HG02885 (cell line): ENCODE measurements at regions not wholly inside any gene's neighbourhood (a gene's known extent, or its start where the extent isn't known, plus 50 kb on each side); places are given as distances from the start of the nearest gene placed in this dataset.

Source experiments
- ATAC-seq: cut with Tn5 transposase; IDR thresholded peaks from one replicate; pipeline ENCODE4 v1.9.1; 2021; ENCODE audit warnings: mild to moderate bottlenecking; ENCODE audit not compliant: unreplicated experiment, poor library complexity

GRCh38 chr5:2913281-2913680 lies 161.8 kb upstream of the IRX2 start:
- ATAC-seq: no peak

- no peak for ATAC-seq
These were observed 161.3 kb upstream of the IRX2 start for GRCh38 chr5:2912741-2913140.

GRCh38 chr5:2910401-2911175 lies 159.1 kb upstream of the IRX2 start:
- ATAC-seq: no peak

- ATAC-seq: no peak
These were observed 157.6 kb upstream of the IRX2 start for GRCh38 chr5:2909035-2909434.

- ATAC-seq: no peak
These were observed 156.6 kb upstream of the IRX2 start for GRCh38 chr5:2908086-2908485.

- ATAC-seq: no peak
These were observed 155.0 kb upstream of the IRX2 start for GRCh38 chr5:2906302-2907090.

GRCh38 chr5:2905741-2906140 lies 154.3 kb upstream of the IRX2 start:
- ATAC-seq: no peak

DNA sequence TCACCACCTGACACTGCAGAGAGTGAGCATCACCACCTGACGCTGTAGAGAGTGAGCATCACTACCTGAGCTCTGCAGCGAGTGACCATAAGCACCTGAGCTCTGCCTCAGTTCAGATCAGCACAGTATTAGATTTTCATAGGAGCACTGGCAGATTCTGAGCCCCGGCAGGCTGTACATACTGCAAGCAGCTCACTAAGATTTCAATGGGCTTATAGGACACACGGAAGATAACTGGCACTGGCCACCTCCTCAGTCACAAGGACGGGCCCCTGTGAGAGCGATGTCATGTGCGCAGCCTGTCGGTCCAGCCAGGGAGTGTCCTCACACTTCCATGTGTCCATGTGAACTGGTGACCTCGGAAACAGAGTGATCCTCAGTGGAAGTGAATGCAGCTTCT lies 153.5 kb upstream of the IRX2 start:
- no peak for ATAC-seq

- no peak for ATAC-seq
These were observed 152.9 kb upstream of the IRX2 start for GRCh38 chr5:2904399-2904798.

DNA sequence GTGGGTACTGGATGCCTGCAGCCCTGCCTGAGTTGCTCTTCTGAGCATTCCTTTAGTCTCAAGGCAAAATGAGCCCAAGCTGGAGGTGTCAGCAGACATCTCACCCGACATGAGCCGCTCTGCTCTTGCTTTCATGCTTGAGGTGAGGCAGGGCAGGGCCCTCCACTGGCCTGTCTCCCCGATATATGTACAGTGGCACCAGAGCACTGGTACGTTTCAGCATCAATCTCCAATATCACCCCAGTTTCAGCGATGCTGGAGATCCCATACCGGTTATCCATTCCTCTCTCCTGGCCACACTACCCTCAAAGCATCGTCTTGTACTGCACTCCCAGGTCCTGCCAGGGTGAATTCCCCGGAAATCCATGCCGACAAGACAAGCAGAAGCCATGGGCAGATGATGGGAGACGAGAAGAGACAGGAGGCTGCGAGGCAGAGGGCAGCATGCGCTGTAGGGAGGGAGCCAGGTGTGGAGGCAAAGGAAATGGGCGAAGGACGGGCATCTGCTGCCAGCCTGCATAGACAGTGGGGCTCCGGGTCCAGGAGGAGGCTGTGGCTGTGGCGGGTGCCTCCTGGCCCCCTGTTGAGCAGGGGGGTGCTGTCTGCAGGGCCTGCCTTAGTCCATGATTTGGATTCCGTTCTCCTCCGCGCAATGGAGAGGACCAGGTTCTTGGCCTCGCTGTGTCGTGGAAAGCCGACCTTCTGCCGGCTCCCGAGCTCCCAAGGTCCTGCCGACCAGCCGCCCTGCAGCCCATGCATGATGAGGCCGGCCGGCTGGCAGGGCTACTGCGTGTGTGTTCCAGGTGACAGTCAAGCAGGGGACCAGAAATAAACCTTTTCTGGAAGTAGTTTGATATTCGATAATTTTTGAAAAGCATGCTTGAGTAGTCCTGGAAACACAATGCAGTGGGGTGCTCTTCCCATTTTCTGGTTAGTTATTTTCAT lies 152.2 kb upstream of the IRX2 start:
- ATAC-seq: no peak

DNA sequence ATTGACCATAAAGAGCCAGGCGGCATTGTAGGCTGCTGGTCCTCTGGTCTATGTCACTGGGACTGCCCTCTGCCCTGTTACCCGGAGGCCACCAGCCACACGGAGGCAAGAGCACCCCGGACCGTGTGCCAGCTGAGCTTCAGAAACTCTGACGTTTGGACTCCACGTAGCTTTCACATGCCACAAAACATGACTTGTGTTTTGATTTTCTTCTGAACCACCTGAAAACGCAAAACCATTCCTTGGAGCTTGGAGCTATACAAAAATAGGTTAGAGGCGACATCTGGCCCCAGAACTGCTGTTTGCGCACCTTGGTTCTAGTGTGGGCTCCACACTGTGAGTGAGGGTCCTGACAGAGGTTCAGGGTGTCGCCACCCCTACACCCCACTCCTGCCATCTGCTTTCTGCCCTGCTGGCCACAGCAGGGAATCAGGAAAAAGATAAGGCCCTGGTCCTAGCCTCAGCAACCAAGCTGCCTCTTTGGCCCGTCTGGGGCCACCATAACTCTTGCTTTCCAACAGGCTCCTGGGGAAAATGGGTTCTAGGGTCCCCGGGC lies 151.3 kb upstream of the IRX2 start:
- no peak for ATAC-seq

DNA sequence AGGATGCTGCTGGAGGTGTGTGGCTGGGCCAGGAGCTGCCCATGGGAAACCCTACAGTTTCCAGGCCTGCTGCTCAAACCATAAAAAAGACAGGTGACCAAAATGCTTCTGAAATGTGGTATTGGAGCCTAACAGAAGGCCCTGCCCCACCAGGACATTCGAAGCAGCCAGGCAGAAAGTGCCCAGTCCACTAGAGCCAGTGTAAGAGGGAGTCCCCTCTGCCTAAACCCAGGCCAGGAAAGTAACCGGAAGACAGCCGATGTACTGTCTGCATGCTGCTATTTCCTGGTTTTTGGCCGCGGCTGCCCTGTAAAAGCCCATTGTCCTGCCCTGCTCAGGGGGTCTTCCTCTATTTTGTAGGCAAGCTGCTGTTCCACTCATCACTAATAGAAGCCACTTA lies 150.7 kb upstream of the IRX2 start:
- no peak for ATAC-seq

- ATAC-seq: no peak
These were observed 150.0 kb upstream of the IRX2 start for GRCh38 chr5:2901511-2901910.

- no peak for ATAC-seq
These were observed 149.6 kb upstream of the IRX2 start for GRCh38 chr5:2901096-2901495.

DNA sequence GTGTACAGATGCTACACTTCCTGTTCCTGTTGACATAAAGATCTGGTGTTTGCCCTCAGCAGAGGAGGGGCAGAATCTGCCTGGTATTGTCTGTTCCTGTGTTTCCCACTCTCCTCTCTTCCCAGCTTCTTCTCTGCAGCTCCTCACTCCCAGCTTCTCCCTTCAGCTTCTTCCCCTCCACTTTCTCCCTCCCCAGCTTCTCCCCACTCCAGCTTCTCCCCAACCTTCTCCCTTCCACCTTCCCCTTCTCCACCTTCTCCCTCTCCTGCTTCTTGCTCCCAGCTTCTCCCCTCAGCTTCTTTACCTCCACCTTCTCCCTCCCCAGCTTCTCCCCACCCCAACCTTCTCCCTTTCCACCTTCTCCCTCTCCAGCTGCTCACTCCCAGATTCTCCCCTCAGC lies 148.9 kb upstream of the IRX2 start:
- ATAC-seq: no peak

DNA sequence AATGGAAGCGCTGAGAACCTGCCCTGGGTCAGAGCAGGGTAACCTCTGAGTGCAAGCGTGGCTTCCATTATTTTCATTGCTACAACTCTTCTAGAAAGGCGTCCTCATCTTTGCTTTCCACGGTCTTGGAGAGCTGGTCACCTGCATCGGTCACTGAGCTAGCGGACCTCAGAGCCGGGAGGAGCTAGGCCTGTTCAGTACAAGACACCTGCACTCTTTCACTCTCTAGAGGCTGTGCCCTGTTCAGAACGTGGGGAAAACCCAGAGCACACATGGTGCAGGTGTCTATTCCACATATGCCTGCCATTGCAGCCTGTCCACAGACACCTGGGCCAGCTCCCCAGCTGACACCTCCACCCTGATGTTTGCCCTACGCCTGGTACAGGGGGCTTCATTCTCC lies 147.8 kb upstream of the IRX2 start:
- ATAC-seq: no peak

- no peak for ATAC-seq
These were observed 147.2 kb upstream of the IRX2 start for GRCh38 chr5:2898661-2899060.

GRCh38 chr5:2897276-2897961 lies 145.9 kb upstream of the IRX2 start:
- no peak for ATAC-seq

GRCh38 chr5:2896371-2897275 lies 145.1 kb upstream of the IRX2 start:
- no peak for ATAC-seq
